SU-DHL-6 (cell line): ENCODE measurements at regions not wholly inside any gene's neighbourhood (a gene's known extent, or its start where the extent isn't known, plus 50 kb on each side); places are given as distances from the start of the nearest gene placed in this dataset.

ENCODE experiments used
- EZH2phosphoT487 ChIP-seq: fragments of 200-600 bp; sonication (generic), shearing (Covaris generic); conservative IDR thresholded peaks from 2 replicates; pipeline ENCODE4 v1.6.1; 2018; ENCODE audit warnings: mild to moderate bottlenecking, antibody characterized with exemption, low read length, moderate library complexity, mixed read lengths
- TF ChIP-seq, protein P1 (sequence below): fragments of 200-600 bp; sonication (generic); IDR thresholded peaks from one replicate; pipeline ENCODE4 v1.5.1; 2017; ENCODE audit warnings: antibody characterized with exemption, mild to moderate bottlenecking, low read length, moderate library complexity; ENCODE audit not compliant: insufficient read depth, poor library complexity, severe bottlenecking

DNA sequence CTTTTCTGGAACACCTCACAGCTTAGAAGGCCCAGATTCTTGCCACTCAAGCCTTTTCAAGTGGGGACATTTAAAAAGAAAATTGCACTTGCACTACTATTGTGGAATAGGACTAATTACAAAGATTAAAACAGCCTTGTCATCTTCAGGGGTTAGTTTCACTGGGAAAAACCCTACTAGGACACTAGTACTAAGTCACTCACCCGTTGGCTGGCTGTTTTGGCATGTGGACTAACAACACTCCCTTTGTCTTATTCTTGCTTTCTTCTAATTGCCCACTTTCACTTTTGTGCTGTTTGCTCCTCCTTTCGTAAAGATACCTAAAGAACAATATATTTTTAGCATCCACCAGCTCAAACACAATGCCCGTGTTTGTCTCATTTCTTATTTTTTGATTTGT lies 200.9 kb upstream of the MID1 start:
- TF ChIP-seq, protein P1, sequence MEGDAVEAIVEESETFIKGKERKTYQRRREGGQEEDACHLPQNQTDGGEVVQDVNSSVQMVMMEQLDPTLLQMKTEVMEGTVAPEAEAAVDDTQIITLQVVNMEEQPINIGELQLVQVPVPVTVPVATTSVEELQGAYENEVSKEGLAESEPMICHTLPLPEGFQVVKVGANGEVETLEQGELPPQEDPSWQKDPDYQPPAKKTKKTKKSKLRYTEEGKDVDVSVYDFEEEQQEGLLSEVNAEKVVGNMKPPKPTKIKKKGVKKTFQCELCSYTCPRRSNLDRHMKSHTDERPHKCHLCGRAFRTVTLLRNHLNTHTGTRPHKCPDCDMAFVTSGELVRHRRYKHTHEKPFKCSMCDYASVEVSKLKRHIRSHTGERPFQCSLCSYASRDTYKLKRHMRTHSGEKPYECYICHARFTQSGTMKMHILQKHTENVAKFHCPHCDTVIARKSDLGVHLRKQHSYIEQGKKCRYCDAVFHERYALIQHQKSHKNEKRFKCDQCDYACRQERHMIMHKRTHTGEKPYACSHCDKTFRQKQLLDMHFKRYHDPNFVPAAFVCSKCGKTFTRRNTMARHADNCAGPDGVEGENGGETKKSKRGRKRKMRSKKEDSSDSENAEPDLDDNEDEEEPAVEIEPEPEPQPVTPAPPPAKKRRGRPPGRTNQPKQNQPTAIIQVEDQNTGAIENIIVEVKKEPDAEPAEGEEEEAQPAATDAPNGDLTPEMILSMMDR: no peak
- no peak for TF ChIP-seq EZH2phosphoT487
